ENCODE measurements at regions not wholly inside any gene's neighbourhood (a gene's known extent, or its start where the extent isn't known, plus 50 kb on each side); places are given as distances from the start of the nearest gene placed in this dataset.

- TF ChIP-seq, protein P1, sequence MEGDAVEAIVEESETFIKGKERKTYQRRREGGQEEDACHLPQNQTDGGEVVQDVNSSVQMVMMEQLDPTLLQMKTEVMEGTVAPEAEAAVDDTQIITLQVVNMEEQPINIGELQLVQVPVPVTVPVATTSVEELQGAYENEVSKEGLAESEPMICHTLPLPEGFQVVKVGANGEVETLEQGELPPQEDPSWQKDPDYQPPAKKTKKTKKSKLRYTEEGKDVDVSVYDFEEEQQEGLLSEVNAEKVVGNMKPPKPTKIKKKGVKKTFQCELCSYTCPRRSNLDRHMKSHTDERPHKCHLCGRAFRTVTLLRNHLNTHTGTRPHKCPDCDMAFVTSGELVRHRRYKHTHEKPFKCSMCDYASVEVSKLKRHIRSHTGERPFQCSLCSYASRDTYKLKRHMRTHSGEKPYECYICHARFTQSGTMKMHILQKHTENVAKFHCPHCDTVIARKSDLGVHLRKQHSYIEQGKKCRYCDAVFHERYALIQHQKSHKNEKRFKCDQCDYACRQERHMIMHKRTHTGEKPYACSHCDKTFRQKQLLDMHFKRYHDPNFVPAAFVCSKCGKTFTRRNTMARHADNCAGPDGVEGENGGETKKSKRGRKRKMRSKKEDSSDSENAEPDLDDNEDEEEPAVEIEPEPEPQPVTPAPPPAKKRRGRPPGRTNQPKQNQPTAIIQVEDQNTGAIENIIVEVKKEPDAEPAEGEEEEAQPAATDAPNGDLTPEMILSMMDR (IDR thresholded peaks at IDR 0.05; ENCODE audit: low read depth, low read length, poor library complexity, severe bottlenecking), result no peak
- TF ChIP-seq EZH2phosphoT487 (IDR thresholded peaks at IDR 0.05; ENCODE audit: borderline replicate concordance, low read length), result no peak
Measured at GRCh38 chr11:116397602-116398084, 375.1 kb downstream of the BUD13 start.

All from DOHH2 (cell line).